ENCODE measurements at regions not wholly inside any gene's neighbourhood (a gene's known extent, or its start where the extent isn't known, plus 50 kb on each side); places are given as distances from the start of the nearest gene placed in this dataset.

DNA sequence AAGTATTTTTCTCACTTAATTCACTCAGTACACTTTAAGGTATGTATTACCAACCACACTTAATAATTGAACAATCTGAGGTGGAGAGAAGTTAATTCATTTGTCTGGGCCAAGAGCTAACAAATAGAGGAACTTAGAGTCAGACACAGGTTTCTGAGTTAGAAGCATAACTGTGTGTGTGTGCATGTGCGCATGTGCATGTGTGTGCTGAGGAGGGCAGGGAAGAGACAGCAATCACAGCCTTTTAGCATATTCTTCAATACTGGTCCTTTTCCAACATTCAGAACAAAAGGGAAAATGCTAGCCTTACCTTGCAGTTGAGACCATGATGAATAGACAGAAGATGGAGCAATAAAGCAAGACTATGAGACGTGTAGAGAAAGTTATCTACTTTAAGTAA is 136.2 kb upstream of the ATP5MC3 start:
- no peak for DNase-seq (ENCODE audit: low read depth in 2 of 2)
- H3K4me3 ChIP-seq (replicated peaks in 1 of 2; ENCODE audit: low read depth in 2 of 2, low read length in 2 of 2), result no peak overlapping the region
- TF ChIP-seq, protein P1, sequence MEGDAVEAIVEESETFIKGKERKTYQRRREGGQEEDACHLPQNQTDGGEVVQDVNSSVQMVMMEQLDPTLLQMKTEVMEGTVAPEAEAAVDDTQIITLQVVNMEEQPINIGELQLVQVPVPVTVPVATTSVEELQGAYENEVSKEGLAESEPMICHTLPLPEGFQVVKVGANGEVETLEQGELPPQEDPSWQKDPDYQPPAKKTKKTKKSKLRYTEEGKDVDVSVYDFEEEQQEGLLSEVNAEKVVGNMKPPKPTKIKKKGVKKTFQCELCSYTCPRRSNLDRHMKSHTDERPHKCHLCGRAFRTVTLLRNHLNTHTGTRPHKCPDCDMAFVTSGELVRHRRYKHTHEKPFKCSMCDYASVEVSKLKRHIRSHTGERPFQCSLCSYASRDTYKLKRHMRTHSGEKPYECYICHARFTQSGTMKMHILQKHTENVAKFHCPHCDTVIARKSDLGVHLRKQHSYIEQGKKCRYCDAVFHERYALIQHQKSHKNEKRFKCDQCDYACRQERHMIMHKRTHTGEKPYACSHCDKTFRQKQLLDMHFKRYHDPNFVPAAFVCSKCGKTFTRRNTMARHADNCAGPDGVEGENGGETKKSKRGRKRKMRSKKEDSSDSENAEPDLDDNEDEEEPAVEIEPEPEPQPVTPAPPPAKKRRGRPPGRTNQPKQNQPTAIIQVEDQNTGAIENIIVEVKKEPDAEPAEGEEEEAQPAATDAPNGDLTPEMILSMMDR (IDR thresholded peaks at IDR 0.05; ENCODE audit: low read depth, low read length), result no peak

DNA sequence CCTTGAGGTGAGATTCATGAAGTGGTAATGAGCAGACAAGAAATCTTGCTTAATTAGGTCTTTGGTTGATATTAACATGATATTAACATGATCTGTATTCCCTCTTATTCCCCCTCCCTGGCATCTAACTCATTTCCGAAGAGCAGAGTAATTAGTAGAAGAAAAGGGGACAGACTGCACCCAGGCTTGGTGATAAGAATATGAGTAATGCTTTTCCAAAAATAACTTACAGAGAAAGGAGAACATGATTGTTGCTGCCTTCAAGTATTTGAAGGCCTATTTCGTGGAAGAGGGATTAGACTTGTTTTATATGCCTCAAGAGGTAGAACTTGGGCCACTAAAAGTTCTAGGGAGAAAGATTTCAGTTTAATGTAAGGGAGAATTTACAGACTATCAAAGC is 130.6 kb upstream of the ATP5MC3 start:
- no peak overlapping the region for H3K4me3 ChIP-seq (replicated peaks in 1 of 2; ENCODE audit: low read depth in 2 of 2, low read length in 2 of 2)
- no peak for DNase-seq (ENCODE audit: low read depth in 2 of 2)
- TF ChIP-seq, protein P1 (IDR thresholded peaks at IDR 0.05; ENCODE audit: low read depth, low read length), result no peak

DNA sequence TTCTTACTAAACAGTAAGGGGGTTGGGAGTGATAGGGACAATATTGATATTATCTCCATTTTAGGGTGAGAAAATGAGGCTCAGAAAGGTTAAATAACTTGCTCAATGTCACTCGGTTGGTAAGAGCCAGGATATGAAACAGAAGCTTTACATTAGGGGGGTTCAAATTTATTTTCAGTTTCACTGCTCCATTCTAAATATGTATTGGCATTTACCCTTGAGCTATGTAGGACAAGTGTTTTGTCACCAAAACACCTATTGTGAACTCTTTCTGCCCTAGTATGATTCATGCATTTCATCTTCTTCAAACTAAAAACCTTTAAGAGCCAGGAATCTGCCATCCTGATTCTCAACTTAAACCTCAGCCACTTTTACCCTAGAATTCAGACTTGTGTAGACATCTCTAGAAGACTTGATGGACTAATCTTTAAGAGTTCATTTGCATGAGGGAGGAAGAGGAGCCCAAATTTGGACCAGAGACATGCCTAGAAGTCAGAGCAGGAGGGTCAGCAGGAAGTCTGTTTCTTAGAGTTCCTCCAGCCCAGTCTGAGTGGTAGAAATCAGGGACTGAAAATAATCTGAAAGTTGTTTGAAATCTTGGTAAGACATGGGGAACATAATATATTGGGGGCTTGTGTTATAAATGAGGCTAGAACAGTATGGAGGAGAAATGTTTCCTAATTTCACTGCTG is 129.4 kb upstream of the ATP5MC3 start:
- DNase-seq (ENCODE audit: low read depth in 2 of 2), result no peak
- no peak overlapping the region for H3K4me3 ChIP-seq (replicated peaks in 1 of 2; ENCODE audit: low read depth in 2 of 2, low read length in 2 of 2)
- TF ChIP-seq, protein P1 (IDR thresholded peaks at IDR 0.05; ENCODE audit: low read depth, low read length), result no peak

DNA sequence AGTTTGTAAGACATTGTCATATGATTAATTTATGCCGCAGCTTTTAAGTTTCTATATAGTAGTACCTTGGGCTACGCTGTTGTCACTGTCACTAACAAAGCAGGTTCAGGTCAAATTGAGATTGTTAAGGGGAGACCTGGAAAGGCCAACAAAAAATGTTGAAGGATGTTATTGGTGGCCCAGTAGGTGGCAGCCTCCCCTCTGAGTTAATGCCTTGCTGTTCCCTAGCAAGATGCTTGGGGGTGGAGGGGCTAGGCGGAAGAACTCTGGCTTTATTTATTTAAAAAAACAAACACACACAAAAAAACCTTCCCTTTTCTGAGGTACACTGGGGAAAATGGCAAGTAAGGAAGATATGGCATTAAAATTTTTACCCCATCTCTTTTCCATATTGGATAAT is 128.3 kb upstream of the ATP5MC3 start:
- H3K4me3 ChIP-seq (replicated peaks in 1 of 2; ENCODE audit: low read depth in 2 of 2, low read length in 2 of 2), result no peak overlapping the region
- TF ChIP-seq, protein P1 (IDR thresholded peaks at IDR 0.05; ENCODE audit: low read depth, low read length), result peak; percentile 29
- DNase-seq (ENCODE audit: low read depth in 2 of 2), result peak; percentile 14 to 20

GRCh38 chr2:175308005-175308404 is 126.5 kb upstream of the ATP5MC3 start:
- DNase-seq (ENCODE audit: low read depth in 2 of 2), result no peak
- TF ChIP-seq, protein P1 (IDR thresholded peaks at IDR 0.05; ENCODE audit: low read depth, low read length), result no peak
- no peak overlapping the region for H3K4me3 ChIP-seq (replicated peaks in 1 of 2; ENCODE audit: low read depth in 2 of 2, low read length in 2 of 2)

DNA sequence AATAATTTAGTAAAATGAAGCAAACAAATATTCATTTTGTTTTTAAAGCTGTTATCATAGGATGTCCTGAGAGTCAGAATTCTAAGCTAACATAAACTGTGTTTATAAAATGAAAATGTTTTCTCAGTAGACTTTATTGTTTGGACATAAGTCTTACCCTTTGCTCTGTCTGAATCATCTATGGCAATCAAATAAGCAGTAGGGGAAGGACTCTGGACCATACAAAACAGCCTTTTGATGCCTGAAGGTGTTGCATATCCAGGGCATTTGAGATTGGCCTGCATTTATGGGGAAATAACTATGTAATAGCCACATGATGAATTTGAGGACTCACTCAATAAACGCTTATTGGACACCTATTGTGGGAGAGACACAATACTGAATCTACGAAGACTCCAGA is 123.0 kb upstream of the ATP5MC3 start:
- no peak overlapping the region for H3K4me3 ChIP-seq (replicated peaks in 1 of 2; ENCODE audit: low read depth in 2 of 2, low read length in 2 of 2)
- TF ChIP-seq, protein P1 (IDR thresholded peaks at IDR 0.05; ENCODE audit: low read depth, low read length), result no peak
- no peak for DNase-seq (ENCODE audit: low read depth in 2 of 2)

DNA sequence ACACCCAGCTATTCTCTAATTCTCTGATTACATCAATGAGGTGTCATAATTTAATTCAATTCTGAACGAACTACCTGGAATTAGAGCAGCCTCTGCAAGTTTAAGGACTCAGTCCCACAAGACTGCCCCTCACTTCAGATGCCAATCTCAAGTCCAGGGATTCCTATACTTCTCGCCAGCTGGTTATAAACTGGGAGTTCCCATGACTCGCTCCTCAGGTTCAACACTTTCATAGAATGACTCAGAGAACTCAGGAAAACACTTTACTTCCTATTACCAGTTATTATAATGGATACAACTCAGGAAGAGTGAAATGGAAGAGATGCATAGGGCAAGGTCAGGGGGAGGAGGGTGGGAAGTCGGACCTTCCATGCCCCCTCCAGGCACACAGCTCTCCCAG is 112.3 kb upstream of the ATP5MC3 start:
- TF ChIP-seq, protein P1 (IDR thresholded peaks at IDR 0.05; ENCODE audit: low read depth, low read length), result no peak
- no peak for DNase-seq (ENCODE audit: low read depth in 2 of 2)
- H3K4me3 ChIP-seq (replicated peaks in 1 of 2; ENCODE audit: low read depth in 2 of 2, low read length in 2 of 2), result no peak overlapping the region

Measured in cardiac fibroblast (primary cell).